NCI-H1694 treated with DMSO at 0.1 percent for 48 hours (cell line): ENCODE measurements at regions not wholly inside any gene's neighbourhood (a gene's known extent, or its start where the extent isn't known, plus 50 kb on each side); places are given as distances from the start of the nearest gene placed in this dataset.

Experiments used
- DNase-seq: peaks from one replicate; lab custom pipeline; 2025; lab: John Stamatoyannopoulos, UW

DNA sequence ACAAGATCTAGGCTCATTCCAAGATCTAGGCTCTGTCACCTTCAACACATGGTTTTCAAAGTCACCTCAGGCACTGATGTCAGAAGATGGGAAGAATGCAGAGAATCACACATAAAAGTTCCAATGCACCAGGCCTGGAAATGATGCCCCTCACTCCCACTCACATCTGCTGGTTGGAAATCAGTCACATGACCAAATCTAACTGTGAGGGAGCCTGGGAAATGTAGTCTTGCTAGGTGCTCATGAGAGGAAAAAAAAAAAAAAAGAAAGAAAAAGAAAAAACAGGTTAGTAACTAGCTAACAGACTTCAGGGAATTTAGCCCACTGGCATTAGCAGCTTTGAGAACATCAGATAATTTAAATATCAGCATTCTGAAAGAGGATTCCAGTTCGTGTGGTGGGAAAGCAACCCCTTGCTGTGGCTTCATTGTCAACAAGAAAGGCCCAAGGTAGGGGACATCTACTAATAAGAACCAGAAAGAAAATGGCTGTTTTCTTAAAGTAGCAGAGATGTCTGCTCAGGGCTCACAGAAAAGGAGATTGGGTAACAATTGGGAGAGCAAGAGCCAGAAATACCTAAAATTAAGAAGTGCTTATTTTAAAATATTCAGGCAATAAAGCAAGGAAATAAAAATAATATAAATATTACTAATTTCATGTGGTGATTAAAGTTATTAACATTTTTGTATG lies 614.3 kb downstream of the ACTL7B start:
- DNase-seq, result no peak

- no peak for DNase-seq
These were observed 616.0 kb downstream of the ACTL7B start for GRCh38 chr9:108239696-108240321.

GRCh38 chr9:108235609-108236008 lies 620.2 kb downstream of the ACTL7B start:
- DNase-seq, result no peak

DNA sequence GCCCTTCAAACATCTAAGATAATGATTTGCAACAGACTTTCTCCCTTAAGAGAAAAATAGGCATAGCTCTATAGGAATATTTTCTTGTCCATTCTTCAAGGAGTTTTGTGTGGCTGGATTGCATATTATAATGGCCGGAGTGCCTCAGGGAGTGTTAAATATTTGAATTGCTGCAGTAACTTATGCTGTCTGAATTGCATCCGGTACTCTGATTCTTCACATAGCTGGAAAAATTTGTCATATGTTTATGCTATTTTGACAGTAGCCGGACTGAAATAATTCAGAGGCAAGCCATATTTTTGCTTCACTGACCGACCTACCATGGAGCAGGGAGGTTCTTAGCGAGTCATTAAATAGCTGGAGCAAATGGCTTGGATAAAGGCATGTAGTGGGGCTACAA lies 621.0 kb downstream of the ACTL7B start:
- DNase-seq, result no peak

DNA sequence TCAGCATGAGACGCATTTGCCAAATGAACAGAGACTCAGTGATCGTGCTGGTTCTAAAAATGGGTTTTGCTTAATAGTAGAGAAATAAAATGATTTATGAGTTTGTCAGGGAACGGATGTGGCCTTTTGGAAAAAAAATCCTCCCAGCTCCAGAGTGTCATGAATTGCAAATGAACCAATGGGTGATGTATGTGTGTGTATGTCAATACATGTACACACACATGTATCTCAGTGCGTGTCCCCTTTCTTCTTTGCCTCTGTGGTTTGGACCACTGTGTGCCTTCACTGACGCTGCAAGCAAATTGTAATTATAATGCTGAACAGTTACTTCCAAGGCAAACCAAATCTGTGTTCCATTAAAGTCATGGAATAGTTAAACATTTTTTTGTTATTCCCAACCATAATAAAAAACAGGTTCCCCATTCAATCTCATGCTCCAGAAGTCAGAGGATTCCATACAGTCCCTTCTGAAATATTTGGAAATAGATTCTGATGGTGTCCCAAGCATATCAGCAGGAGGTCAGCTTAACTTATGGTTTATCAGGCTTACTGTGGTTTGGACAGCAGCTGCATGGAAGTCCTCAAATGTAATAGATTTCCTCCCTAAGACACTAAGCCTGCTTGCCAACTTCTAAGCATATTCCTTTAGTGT lies 630.5 kb downstream of the ACTL7B start:
- DNase-seq, result no peak

DNA sequence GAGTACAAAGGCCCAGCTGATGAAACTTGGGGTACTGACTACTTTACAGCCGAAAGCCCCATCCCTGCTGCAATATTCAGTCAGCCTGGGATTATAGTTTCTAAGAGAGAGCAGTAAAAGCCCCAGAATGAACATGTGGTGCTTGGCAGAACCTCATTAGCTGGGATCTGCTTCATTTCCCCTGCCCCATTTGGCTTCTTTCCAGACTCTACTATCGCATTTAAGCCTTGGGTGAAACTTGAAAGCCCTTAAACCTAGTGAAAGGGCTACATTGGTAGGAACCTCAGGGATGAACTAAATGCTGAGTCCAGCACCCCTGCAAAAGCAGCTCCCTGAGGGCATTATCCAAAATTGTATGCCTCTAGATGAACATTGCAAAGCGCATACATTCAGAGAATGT lies 631.1 kb downstream of the ACTL7B start:
- DNase-seq, result peak; percentile 43

GRCh38 chr9:108219664-108220063 lies 636.1 kb downstream of the ACTL7B start:
- no peak for DNase-seq

- DNase-seq, result no peak
These were observed 638.1 kb downstream of the ACTL7B start for GRCh38 chr9:108217431-108218349.

- no peak for DNase-seq
These were observed 642.3 kb downstream of the ACTL7B start for GRCh38 chr9:108213511-108213910.

DNA sequence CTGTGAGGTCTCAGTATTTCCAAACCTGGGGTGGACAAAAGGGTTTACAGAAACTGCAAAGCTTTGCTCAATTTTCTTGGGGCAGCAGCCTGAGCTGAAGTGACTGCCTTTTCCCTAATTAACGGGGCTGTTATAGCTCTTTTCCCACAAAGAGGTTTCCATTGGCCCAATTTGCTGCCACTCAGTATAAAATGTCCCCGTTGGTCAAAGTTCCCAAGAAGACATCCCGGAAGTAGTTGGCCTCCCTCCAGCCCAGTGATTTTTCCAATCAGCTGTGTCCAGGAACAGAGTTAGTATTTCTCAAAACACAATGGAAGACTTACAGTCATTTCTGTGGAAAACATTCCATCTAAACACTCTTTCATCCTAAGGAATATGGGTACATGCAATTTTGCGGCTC lies 643.6 kb downstream of the ACTL7B start:
- no peak for DNase-seq

DNA sequence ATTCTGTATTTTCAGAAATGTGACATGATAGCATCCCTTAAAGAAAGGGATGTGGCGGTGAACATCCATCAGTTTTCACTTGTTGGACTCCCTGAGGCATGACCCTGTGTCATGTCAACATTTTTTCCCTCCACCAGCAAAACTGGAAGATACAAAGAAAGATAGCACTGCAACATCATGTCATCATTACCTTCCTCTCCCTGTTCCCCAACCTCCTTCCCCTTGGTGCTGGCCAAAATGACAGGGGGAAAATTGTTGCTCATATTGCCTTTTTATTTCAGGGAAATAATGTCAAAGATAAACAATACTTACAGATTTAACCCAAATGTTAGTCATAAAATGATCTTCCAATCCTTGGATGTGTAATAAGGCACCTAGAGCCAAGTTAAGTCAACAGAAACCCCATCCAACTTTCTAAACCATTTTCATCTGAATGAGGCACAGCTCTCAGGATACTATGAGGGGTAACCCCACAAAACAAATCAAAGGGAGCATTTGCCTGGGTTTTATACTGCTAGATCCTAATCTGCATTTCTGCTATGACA lies 644.3 kb downstream of the ACTL7B start:
- DNase-seq, result no peak

- no peak for DNase-seq
These were observed 646.6 kb downstream of the ACTL7B start for GRCh38 chr9:108209132-108209685.

DNA sequence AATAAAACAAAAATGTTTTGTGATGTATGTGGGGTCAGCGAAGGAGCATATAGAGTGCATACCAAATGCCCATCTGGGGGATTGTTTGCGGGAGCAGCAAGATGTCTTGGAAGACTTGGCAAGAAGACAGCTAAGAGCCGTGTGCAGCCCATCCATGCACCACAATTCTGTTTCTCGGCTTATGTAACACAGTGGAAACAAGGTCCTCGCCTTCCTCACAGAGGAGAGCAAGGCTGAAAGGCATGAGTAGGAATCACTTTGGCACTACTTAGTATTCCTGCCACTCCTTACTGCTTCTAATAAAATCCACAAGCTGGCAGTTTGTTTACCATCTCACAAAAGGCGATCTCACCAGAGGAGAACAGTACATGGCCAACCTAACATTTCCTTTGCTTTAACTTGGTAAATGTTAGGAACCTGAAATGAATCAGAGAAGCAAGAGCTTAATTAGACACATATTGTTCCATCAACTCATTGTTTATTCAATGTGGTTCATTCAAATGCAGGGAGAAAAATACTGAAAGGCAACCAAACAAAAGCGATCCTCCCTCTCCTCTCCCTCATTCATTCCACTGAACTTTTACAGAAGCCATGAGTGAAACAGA lies 648.1 kb downstream of the ACTL7B start:
- DNase-seq, result no peak

GRCh38 chr9:108205276-108205675 lies 650.5 kb downstream of the ACTL7B start:
- no peak for DNase-seq

- DNase-seq, result no peak
These were observed 657.9 kb downstream of the ACTL7B start for GRCh38 chr9:108197899-108198298.

GRCh38 chr9:108197008-108197365 lies 658.8 kb downstream of the ACTL7B start:
- DNase-seq, result no peak

DNA sequence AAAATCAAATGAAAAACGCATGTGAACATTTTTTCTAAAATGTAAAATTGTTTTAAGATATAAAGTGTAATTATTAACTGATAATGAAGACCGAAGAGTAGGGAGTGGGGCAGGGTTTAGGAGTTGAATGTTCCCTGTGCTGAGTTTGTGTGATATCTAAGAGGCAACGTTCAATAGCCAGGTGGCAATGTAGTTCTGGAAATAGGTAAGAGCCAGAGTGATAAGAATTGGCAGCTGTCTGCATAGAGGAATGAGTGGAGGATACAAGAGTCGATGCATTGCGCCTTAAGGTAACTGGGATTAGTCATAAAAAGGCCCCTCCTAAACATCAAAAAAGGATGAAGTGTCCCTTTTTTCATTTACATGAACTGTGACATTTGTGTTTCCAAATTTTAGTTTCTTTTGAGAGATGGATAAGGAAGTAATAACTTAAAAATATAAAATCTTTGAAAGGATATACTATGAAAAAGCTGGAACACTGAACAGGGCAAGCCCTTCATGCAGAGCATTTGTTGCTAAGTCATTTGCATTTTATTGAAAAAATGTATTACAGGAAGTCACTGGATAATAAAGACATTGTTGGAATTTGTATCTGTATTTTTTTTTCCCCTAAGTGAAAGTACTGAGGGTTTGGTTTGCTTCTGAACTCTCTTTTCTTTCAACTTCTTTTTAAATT lies 659.3 kb downstream of the ACTL7B start:
- DNase-seq, result no peak

GRCh38 chr9:108194154-108194553 lies 661.6 kb downstream of the ACTL7B start:
- DNase-seq, result no peak

DNA sequence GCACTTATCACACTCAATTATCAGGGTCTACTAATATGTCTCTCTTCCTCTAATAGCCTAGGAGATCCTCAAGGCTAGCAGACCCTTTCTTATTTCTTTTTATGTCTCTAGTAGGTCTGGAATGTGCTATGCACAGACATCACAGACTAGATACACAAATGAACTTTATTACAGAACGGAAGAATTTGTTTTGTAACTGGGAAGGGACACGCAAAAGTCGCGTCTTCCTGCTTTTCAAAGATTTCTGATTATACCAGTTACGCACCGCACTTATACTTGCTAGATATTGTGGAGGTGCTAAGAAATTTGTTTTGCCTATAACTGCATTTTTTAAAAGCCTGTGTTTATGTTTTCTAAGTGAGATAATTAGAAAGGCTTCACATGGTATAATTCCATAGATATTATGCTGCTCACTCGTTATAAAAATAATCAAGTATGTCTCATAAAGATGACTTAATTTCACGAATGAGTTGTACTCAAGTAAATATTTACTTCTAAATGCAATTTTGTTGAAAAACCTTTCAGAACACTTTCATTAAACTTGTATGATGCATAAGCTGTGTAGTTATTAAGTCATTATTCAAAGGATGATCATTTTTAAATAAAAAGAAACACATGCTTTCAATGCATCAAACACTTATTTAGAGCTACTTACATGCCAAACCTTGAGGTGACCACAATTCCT lies 662.6 kb downstream of the ACTL7B start:
- DNase-seq, result no peak

- DNase-seq, result no peak
These were observed 664.7 kb downstream of the ACTL7B start for GRCh38 chr9:108191065-108191464.
